VCaP (cell line): ENCODE measurements at regions not wholly inside any gene's neighbourhood (a gene's known extent, or its start where the extent isn't known, plus 50 kb on each side); places are given as distances from the start of the nearest gene placed in this dataset.

Experiments
- H3K27ac ChIP-seq: fragments of 450-650 bp; 2 replicates; pipeline ENCODE4 v1.5.1; 2017
- CTCF ChIP-seq: fragments of 450-650 bp; conservative IDR thresholded peaks from 2 replicates; pipeline ENCODE4 v1.5.1; 2017; ENCODE audit warnings: mild to moderate bottlenecking, moderate library complexity

DNA sequence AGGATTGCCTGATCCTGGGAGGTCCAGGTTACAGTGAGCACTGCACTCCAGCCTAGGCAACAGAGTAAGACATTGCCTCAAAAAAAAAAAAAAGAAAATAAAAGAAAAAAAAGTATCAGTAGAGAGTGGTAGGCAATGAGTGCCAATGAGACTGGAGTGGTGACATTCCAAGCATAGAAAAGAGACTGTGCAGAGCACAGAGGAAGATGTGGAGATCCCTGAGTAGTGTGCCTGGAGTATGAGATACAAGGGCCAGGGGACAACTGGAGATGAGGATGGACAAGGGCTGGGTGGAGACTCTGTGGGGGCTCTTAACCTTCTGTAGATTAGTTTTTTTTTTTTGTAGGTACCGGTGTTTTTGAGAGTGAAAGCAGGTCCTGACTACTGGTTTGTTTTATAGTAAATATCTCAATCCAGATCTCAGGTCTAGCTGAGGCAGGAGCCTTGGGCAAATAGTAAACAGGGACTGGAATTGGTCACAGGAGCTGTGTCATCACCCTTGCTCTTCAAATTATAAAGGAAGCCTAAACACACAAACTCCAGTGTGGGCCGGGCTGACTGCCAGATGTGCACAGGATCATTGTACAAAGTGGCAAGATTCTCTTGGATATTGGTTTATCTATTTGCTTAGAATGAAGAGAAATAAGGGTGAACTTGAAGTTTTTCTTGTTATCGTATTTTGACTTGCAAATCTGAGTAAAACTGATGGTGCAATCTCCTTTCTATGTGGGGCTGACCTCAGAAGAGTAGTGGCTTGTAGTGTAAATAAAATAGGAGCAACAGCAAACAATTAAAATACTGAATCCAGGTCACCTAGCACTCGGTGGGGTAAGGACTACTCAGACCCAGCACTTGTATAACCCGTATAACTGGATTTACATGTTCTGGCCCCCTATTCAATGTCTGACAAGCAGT lies 144.9 kb downstream of the SOX4 start:
- peak overlapping the region; percentile 95 for H3K27ac ChIP-seq
- TF ChIP-seq CTCF: no peak

GRCh38 chr6:21739241-21739640 lies 145.7 kb downstream of the SOX4 start:
- H3K27ac ChIP-seq: peak overlapping the region; percentile 95
- no peak for TF ChIP-seq CTCF

DNA sequence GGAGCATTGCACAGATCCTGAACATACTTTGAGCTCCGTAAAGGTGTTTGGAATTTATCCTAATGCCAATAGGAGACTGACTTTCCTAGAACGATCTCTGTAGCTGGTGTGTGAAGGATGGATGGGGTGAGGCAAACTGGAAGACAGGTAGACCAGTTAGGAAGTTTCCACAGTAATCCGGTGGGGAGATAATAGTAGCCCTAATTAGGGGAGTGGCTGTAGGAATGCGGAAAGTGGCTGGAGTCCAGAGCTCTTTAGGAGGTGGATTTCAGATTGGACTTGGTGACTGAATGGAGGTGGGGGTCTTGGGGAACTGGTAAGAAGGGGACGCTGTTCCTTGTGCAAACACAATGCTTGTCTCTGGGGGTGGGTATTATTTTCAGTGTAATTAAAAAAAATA lies 146.3 kb downstream of the SOX4 start:
- peak overlapping the region; percentile 95 for H3K27ac ChIP-seq
- TF ChIP-seq CTCF: no peak

GRCh38 chr6:21740376-21741124 lies 147.0 kb downstream of the SOX4 start:
- peak overlapping the region; percentile 95 for H3K27ac ChIP-seq
- no peak for TF ChIP-seq CTCF

- peak overlapping the region; percentile 95 for H3K27ac ChIP-seq
Measured at GRCh38 chr6:21741221-21742109, 147.9 kb downstream of the SOX4 start.

DNA sequence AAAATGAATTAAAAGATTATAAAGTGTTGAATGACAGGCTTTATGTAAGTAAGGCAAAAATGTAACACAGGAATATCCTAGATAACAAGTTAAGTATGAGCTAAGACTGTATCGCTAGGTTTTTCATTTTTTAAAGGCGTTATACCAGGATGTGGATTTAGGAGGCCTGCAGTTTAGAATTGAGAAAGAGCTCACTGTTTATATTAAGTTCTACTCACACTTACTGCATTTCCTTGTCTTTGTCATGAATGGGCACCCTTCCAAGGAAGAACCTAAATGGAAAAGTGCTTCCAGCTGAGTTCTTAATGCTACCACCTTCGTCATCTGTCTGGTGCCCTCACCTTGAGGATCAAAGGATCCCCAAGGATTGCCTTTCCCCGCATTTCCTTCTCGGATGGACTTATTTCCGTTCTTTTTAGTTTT lies 148.7 kb downstream of the SOX4 start:
- no peak for TF ChIP-seq CTCF
- peak overlapping the region; percentile 95 for H3K27ac ChIP-seq

More at GRCh38 chr6:21741221-21742109, 147.9 kb downstream of the SOX4 start:
- TF ChIP-seq CTCF: no peak

DNA sequence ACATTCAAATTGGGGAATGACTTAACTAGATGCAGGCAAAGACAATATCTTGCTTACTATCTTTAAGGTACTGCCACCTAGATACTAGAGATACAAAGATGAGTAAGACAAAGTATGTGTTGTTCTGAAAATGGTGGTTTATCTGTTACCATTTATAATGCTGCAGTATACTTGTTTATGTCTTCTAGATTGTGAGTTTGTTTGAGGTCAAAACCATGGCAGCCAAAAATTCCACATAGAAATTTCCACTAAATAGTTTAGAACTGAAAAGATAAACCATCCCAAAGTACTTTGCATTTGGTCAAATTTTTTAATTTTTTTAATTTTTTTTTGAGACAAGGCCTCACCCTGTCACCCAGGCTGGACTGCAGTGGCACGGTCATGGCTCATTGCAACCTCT lies 150.8 kb downstream of the SOX4 start:
- no peak overlapping the region for H3K27ac ChIP-seq
- TF ChIP-seq CTCF: no peak
